ENCODE measurements at regions not wholly inside any gene's neighbourhood (a gene's known extent, or its start where the extent isn't known, plus 50 kb on each side); places are given as distances from the start of the nearest gene placed in this dataset.

DNA sequence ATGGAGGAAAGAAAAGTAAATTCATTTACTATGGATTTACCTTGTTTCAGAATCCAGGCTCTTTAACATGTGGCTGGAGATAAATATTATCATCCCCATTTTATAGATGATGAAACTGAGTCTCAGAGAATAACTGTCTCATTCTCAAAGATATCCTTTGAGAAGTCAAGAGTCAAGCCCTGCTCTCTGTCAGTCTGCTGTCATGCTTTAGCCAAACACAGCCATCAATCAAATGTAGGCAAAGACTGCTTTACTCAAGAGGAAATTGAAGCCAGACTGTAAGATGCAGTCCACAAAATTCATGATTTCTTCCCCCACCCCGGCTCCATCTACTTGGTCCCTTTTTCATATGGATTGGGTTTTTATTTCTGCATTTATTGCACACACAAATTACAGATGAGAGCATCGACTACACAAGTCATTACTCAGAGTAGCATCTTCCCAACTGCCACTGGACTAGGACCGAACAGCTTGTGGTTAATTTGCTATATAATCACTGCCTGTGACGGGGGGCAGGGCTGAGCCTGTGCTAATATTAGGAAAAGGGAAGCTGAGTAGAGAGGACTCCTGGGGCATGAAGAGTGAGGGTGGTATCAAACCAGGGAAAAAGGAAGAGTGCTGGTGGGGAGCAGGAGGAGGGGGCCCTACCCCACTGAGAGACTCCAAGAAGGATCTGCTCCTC, 102.7 kb upstream of the TOP1 start:
- DNase-seq (ENCODE audit: extremely low read depth in 1 of 2, low read depth in 1 of 2): no peak

- no peak for DNase-seq (ENCODE audit: extremely low read depth in 1 of 2, low read depth in 1 of 2)
Observed at GRCh38 chr20:40926928-40927327, 101.7 kb upstream of the TOP1 start.

- no peak for DNase-seq (ENCODE audit: extremely low read depth in 1 of 2, low read depth in 1 of 2)
Observed at GRCh38 chr20:40930561-40930960, 98.1 kb upstream of the TOP1 start.

DNA sequence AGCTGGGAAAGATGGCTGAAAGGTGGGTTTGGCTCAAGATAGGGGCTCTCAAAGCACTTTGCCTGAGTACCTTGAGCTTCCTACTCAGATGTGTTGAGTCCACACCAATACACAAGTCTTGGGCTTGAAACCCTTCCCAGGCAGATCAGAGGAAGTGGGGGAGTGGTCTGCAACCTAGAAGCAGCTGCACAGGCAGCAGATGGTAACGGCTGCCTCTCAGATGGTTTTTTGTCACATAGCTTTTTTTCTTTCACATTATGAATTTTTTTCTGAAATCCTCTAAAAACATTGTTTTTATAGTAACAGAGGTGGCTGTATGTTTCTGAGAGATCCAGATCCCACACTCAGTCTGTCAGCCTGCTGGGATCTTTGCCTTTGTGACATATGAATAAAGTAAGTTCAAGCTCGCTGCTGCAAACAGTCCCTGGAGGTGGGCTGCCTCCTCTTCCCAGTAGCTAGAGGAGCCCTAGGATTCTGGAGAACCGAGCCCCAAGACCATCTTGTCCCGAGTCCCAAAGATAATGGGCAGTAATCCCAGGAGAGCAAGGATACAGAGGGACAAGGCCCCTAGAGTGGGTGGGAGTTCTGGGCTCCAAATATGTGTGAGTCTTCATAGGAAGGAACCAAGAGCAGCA, 97.1 kb upstream of the TOP1 start:
- no peak for DNase-seq (ENCODE audit: extremely low read depth in 1 of 2, low read depth in 1 of 2)

GRCh38 chr20:40932436-40932835, 96.2 kb upstream of the TOP1 start:
- DNase-seq (ENCODE audit: extremely low read depth in 1 of 2, low read depth in 1 of 2): no peak

DNA sequence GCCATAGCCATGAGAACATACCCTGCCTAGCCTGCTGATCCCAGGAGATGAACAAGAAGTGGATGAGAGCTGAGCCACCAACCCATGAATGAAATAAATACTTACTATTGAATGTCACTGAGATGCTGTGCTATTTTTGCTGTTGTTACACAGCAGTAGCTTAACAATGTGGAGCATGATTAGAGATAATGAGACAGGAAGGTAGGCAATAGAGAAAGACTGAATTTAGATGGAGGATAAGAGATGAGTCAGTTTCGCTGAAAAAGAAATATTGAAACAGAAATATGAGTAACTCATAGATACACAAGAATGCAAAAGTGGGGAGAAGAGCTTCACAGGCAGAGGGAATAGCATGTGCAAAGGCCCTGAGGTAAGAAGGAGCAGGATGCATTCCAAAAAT, 94.9 kb upstream of the TOP1 start:
- DNase-seq (ENCODE audit: extremely low read depth in 1 of 2, low read depth in 1 of 2): no peak

GRCh38 chr20:40938020-40938419, 90.6 kb upstream of the TOP1 start:
- no peak for DNase-seq (ENCODE audit: extremely low read depth in 1 of 2, low read depth in 1 of 2)

GRCh38 chr20:40939667-40940066, 89.0 kb upstream of the TOP1 start:
- DNase-seq (ENCODE audit: extremely low read depth in 1 of 2, low read depth in 1 of 2): no peak

- no peak for DNase-seq (ENCODE audit: extremely low read depth in 1 of 2, low read depth in 1 of 2)
Observed at GRCh38 chr20:40941133-40941610, 87.5 kb upstream of the TOP1 start.

DNA sequence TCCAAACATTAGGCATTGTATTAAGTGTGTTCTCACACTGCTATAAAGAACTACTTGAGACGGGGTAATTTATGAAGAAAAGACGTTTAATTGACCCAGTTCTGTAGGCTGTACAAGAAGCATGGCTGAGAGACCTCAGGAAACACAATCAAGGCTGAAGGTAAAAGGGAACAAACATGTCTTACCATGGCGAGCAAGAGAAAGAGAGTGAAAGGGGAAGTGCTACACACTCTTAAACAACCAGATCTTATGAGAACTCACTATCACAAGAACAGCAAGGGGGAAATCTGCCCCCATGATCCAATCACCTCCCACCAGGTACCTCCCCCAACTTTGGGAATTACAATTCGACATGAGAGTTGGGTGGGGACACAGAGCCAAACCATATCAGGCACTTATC, 86.6 kb upstream of the TOP1 start:
- no peak for DNase-seq (ENCODE audit: extremely low read depth in 1 of 2, low read depth in 1 of 2)

- no peak for DNase-seq (ENCODE audit: extremely low read depth in 1 of 2, low read depth in 1 of 2)
Observed at GRCh38 chr20:40942775-40943174, 85.8 kb upstream of the TOP1 start.

GRCh38 chr20:40943591-40943990, 85.0 kb upstream of the TOP1 start:
- no peak for DNase-seq (ENCODE audit: extremely low read depth in 1 of 2, low read depth in 1 of 2)

DNA sequence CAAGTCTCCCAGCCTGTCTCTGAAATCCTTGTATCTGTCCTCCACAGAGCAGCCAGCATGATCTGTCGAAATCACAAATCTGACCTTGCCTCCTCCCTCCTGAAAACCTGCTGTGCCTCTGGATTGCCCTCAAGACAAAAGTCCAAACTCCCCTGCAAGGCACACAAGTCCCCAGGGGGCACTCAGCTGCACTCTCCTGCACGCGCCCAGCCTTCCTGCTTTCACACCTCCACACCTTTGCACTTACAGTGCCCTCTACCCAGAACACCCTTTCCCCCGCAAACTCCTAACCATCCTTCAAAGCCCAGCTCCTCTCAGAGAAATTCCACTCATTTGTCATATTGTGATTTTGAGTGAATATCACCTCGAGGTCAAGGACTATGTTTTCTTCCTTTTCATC, 83.4 kb upstream of the TOP1 start:
- DNase-seq (ENCODE audit: extremely low read depth in 1 of 2, low read depth in 1 of 2): no peak

DNA sequence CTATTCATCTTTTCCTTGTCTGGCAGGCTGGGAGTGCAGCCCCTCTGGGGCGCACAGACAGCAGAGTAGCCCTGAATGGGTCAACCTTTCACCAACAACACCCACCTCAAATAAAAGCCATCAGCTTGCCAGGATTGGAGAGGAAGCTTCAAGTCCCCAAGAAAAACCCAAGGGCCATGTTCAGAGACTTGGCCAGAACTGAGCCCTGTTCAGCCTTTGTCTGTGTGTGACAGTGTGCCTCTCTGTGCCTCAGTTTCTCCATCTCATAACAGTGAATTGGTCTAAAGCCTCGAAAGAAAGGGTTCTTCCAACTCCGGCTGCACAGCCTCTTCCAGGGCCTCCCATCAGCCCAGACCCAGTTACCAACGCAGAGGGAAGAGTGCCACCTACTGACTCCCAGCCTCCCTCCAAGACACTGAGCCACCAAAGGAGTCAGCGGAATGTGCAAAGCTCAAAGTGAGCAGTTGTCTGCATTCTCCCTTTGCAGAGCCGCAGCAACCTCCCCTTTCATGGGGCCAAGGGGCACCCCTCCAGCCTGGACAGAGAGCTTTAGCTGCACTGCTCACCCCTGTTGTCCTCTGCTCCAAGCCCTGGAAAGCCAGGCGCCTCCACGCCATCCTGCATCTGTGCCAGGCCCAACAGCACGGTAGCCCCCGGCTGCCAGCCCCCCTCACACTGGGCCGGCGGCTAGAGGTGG, 82.7 kb upstream of the TOP1 start:
- DNase-seq (ENCODE audit: extremely low read depth in 1 of 2, low read depth in 1 of 2): no peak

GRCh38 chr20:40946451-40946850, 82.2 kb upstream of the TOP1 start:
- DNase-seq (ENCODE audit: extremely low read depth in 1 of 2, low read depth in 1 of 2): no peak

- DNase-seq (ENCODE audit: extremely low read depth in 1 of 2, low read depth in 1 of 2): no peak
Observed at GRCh38 chr20:40948465-40949267, 80.0 kb upstream of the TOP1 start.

- no peak for DNase-seq (ENCODE audit: extremely low read depth in 1 of 2, low read depth in 1 of 2)
Observed at GRCh38 chr20:40949346-40949745, 79.3 kb upstream of the TOP1 start.

GRCh38 chr20:40952136-40952535, 76.5 kb upstream of the TOP1 start:
- no peak for DNase-seq (ENCODE audit: extremely low read depth in 1 of 2, low read depth in 1 of 2)

DNA sequence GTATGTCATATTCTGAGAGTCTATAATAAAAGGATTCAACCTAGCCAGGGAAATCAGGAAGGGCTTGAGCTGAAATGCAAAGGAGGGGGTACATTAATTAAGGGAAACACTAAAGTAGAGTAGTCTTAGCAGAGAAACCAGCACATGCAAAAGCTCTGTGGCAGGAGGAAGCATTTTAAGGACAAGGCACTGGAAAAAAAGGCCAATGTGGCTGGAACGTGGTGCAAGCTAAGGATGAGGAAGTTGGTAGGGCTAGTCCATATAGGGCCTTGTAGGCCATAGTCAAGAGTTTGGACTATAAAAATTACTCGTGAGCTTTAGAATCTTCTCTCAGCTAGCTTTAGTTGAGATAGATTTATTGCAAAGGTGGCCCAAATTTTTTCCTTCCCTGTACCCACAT, 75.2 kb upstream of the TOP1 start:
- DNase-seq (ENCODE audit: extremely low read depth in 1 of 2, low read depth in 1 of 2): no peak

GRCh38 chr20:40953856-40954255, 74.8 kb upstream of the TOP1 start:
- DNase-seq (ENCODE audit: extremely low read depth in 1 of 2, low read depth in 1 of 2): no peak

DNA sequence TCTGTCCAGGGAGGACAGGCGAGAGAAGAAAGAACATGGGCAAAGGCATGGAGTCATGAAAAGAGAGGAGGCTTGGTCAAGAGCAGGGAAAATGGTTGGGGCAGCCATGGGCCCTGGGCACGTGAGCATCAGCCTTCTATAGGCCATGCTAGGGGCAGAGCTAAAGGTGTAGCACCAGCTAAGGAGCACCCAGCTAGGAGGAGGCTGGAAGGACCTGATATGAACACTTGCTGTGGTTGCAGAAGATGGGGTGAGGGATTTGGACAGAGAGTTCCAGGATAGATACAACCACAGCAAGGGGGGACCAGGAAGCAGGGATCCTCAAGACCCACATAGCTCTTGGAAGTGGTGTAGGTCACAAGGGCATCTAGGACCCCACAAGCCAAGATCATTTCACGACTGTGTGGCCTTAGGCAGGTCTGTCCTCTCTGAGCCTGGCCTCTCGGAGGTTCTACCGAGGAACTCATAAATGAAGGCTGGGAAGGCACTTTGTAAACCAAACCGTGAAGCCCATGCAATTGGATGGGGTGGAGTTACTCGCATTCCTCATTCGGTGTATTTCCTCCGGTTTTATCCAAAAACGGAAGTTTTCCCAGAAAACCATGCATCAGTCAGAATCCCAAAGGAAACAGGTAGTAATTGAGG, 74.0 kb upstream of the TOP1 start:
- DNase-seq (ENCODE audit: extremely low read depth in 1 of 2, low read depth in 1 of 2): no peak

Data from activated CD8-positive, alpha-beta memory T cell treated with anti-CD3 and anti-CD28 coated beads for 1 hour (primary cell).